HG03159 (cell line): ENCODE measurements at regions not wholly inside any gene's neighbourhood (a gene's known extent, or its start where the extent isn't known, plus 50 kb on each side); places are given as distances from the start of the nearest gene placed in this dataset.

ENCODE experiments used
- ATAC-seq: cut with Tn5 transposase; IDR thresholded peaks from one replicate; pipeline ENCODE4 v1.9.1; 2021; ENCODE audit warnings: mild to moderate bottlenecking, moderate library complexity; ENCODE audit not compliant: unreplicated experiment

GRCh38 chr6:138577151-138577915 lies 78.0 kb upstream of the NHSL1 start:
- ATAC-seq, result no peak

- ATAC-seq, result no peak
These were observed 80.7 kb upstream of the NHSL1 start for GRCh38 chr6:138580040-138580439.

GRCh38 chr6:138580801-138581200 lies 81.5 kb upstream of the NHSL1 start:
- no peak for ATAC-seq

GRCh38 chr6:138582573-138582972 lies 83.3 kb upstream of the NHSL1 start:
- ATAC-seq, result no peak

GRCh38 chr6:138586638-138587037 lies 87.3 kb upstream of the NHSL1 start:
- peak; percentile 57 for ATAC-seq

GRCh38 chr6:138588805-138589434 lies 89.6 kb upstream of the NHSL1 start:
- no peak for ATAC-seq

GRCh38 chr6:138590796-138591709 lies 91.8 kb upstream of the NHSL1 start:
- ATAC-seq, result no peak

- peak; percentile 69 for ATAC-seq
These were observed 93.4 kb upstream of the NHSL1 start for GRCh38 chr6:138592749-138593123.

GRCh38 chr6:138593124-138593877 lies 94.0 kb upstream of the NHSL1 start:
- peak; percentile 76 for ATAC-seq

- ATAC-seq, result no peak
These were observed 94.8 kb upstream of the NHSL1 start for GRCh38 chr6:138593909-138594757.

GRCh38 chr6:138594758-138595140 lies 95.5 kb upstream of the NHSL1 start:
- ATAC-seq, result no peak

- ATAC-seq, result no peak
These were observed 96.8 kb upstream of the NHSL1 start for GRCh38 chr6:138596126-138596525.

- no peak for ATAC-seq
These were observed 97.3 kb upstream of the NHSL1 start for GRCh38 chr6:138596591-138596990.

- no peak for ATAC-seq
These were observed 98.0 kb upstream of the NHSL1 start for GRCh38 chr6:138597336-138597735.

GRCh38 chr6:138598562-138599173 lies 99.4 kb upstream of the NHSL1 start:
- ATAC-seq, result no peak

- no peak for ATAC-seq
These were observed 101.0 kb upstream of the NHSL1 start for GRCh38 chr6:138600261-138600660.

- ATAC-seq, result no peak
These were observed 101.4 kb upstream of the NHSL1 start for GRCh38 chr6:138600726-138601125.

- ATAC-seq, result no peak
These were observed 101.8 kb upstream of the NHSL1 start for GRCh38 chr6:138601128-138601527.

GRCh38 chr6:138605958-138606357 lies 106.7 kb upstream of the NHSL1 start:
- no peak for ATAC-seq
